Gastroesophageal sphincter (tissue), 3 donors: ENCODE measurements at regions not wholly inside any gene's neighbourhood (a gene's known extent, or its start where the extent isn't known, plus 50 kb on each side); places are given as distances from the start of the nearest gene placed in this dataset.
"Not testable (repeated sequence)": the region's sequence is repeated elsewhere in the genome, so short reads cannot be mapped to it uniquely, and the experiment has no call there.

Experiments used
- CTCF ChIP-seq, 4 experiments: fragments of 200-600 bp in 2 of 4; fragments of 450-650 bp in 2 of 4; sonication (generic) in 1 of 4; IDR thresholded peaks; one replicate each; pipeline ENCODE4 v1.5.1; 2017 to 2019; ENCODE audit warnings: antibody characterized with exemption in 4 of 4, mild to moderate bottlenecking in 2 of 4, moderate library complexity in 2 of 4
- EP300 ChIP-seq: sonication (generic); formaldehyde crosslinking; IDR thresholded peaks from one replicate; pipeline ENCODE4 v1.6.1; 2017; ENCODE audit warnings: antibody characterized with exemption, mild to moderate bottlenecking
- POLR2A ChIP-seq, 2 donors: fragments of 450-650 bp; IDR thresholded peaks; one replicate each; pipeline ENCODE4 v1.6.1; 2017; ENCODE audit warnings: antibody characterized with exemption in 2 of 2, mild to moderate bottlenecking in 2 of 2, moderate library complexity in 1 of 2

- TF ChIP-seq EP300; POLR2A (IDR thresholded peaks at IDR 0.05); CTCF (IDR thresholded peaks at IDR 0.05): not testable (repeated sequence)
Measured at GRCh38 chr6:79806661-79807060, 140.7 kb downstream of the ELOVL4 start.
